ENCODE measurements at regions not wholly inside any gene's neighbourhood (a gene's known extent, or its start where the extent isn't known, plus 50 kb on each side); places are given as distances from the start of the nearest gene placed in this dataset.

DNA sequence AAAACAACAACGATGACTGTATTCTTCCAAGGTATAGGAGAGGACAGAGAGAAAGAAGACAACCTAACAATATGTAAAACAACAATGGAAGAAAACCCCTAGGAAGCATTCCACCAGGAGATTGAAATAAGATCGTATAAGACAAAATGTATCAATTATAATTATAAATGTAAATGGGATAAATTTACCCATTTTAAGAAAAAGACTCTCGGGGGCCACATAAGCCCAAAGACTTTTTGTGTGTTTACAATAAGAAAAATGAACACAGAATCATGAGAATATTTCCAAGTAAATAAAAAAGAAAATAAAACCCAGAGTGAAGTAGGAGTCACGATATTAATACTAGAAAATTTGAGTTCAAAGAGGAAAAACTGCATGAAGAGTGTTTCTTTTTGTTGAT lies 126.4 kb downstream of the ASB1 start:
- no peak for TF ChIP-seq GATA2 (IDR thresholded peaks at IDR 0.05; ENCODE audit: low read depth, low read length)
- TF ChIP-seq GATA3 (IDR thresholded peaks at IDR 0.05; ENCODE audit: low read depth, low read length), result no peak

Data from SH-SY5Y (cell line).